ENCODE measurements at regions not wholly inside any gene's neighbourhood (a gene's known extent, or its start where the extent isn't known, plus 50 kb on each side); places are given as distances from the start of the nearest gene placed in this dataset.

DNA sequence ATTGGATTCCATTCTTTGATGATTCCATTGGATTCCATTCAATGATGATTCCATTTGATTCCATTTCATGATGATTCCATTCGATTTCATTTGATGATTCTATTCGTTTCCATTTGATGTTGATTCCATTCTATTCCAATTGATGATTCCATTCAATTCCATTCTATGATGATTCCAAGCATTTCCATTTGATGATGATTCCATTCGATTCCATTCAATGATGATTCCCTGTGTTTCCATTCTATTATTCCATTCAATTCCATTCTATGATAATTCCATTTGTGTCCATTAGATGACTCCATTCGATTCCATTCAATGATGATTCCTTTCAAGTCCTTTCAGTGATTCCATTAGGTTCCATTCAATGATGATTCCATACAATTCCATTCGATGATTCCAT lies 1090.5 kb downstream of the RPIA start:
- TF ChIP-seq POLR2A (IDR thresholded peaks at IDR 0.05; ENCODE audit: low read depth, low read length) (no peak), RAD21 (IDR thresholded peaks at IDR 0.05; ENCODE audit: low read length) (no peak), RCOR1 (IDR thresholded peaks at IDR 0.05; ENCODE audit: insufficient replicate concordance, low read length) (no peak), FOS (IDR thresholded peaks at IDR 0.05; ENCODE audit: low read depth, low read length) (no peak), NFE2L2 (IDR thresholded peaks at IDR 0.05; ENCODE audit: low read depth, low read length) (no peak), MXI1 (IDR thresholded peaks at IDR 0.05; ENCODE audit: borderline replicate concordance, low read depth, low read length) (no peak), SMC3 (IDR thresholded peaks at IDR 0.05; ENCODE audit: low read depth, low read length) (no peak), RFX5 (IDR thresholded peaks at IDR 0.05; ENCODE audit: low read depth, low read length) (no peak), MAFK (IDR thresholded peaks at IDR 0.05; ENCODE audit: low read depth, low read length) (no peak), BHLHE40 (IDR thresholded peaks at IDR 0.05; ENCODE audit: low read depth, low read length) (no peak), MAZ (IDR thresholded peaks at IDR 0.05; ENCODE audit: borderline replicate concordance, low read depth, low read length) (no peak)
- TF ChIP-seq, protein P1, sequence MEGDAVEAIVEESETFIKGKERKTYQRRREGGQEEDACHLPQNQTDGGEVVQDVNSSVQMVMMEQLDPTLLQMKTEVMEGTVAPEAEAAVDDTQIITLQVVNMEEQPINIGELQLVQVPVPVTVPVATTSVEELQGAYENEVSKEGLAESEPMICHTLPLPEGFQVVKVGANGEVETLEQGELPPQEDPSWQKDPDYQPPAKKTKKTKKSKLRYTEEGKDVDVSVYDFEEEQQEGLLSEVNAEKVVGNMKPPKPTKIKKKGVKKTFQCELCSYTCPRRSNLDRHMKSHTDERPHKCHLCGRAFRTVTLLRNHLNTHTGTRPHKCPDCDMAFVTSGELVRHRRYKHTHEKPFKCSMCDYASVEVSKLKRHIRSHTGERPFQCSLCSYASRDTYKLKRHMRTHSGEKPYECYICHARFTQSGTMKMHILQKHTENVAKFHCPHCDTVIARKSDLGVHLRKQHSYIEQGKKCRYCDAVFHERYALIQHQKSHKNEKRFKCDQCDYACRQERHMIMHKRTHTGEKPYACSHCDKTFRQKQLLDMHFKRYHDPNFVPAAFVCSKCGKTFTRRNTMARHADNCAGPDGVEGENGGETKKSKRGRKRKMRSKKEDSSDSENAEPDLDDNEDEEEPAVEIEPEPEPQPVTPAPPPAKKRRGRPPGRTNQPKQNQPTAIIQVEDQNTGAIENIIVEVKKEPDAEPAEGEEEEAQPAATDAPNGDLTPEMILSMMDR (conservative IDR thresholded peaks at IDR 0.05; ENCODE audit: low read depth, low read length): no peak
- TF ChIP-seq, protein P2, sequence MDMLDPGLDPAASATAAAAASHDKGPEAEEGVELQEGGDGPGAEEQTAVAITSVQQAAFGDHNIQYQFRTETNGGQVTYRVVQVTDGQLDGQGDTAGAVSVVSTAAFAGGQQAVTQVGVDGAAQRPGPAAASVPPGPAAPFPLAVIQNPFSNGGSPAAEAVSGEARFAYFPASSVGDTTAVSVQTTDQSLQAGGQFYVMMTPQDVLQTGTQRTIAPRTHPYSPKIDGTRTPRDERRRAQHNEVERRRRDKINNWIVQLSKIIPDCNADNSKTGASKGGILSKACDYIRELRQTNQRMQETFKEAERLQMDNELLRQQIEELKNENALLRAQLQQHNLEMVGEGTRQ (IDR thresholded peaks at IDR 0.05; ENCODE audit: low read depth, low read length): no peak
